Effector CD8-positive, alpha-beta T cell (primary cell): ENCODE measurements at regions not wholly inside any gene's neighbourhood (a gene's known extent, or its start where the extent isn't known, plus 50 kb on each side); places are given as distances from the start of the nearest gene placed in this dataset.
A peak's percentile ranks its signal among the peaks of the same experiment; 100 is the strongest.

ENCODE experiments used
- DNase-seq: peaks from one replicate; lab custom pipeline; 2025; lab: John Stamatoyannopoulos, UW

DNA sequence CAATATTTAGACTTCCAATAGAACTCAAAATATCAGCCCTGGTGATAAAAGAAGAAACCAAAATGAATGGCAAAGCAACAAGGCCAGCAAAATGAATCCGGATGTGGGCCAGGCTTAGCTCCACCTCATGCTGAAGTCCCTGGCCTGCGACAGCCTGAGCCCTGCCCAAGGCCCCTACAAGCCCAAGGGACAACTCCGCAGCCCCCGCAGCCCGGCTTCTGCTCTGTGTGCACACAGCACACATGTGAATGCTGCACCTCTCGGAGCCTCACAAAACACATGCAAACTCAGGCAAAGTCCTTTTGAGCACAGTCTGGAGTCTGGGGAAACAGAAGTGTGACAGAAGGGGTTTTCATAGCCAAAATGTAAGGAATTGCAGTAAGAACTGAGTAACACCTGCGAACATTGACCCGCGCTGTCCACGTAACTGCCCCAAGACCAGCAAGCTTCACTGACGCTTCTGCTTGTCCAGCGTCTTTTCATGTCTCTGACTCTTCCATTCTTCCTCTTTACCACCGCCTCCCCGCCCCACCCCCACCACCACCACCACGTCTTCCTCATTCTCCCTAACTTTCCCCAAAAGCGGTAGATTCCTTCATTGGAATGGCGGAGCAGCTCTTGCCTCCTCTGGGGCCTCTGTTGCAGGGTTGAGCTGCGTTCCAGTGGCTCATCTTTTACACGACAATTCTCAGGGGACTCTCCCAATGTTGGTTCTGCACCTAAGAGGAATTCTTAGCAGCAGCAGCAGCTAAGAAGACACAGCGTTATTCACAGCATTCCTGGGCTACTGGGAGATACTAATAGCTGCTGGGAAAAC is 136.4 kb upstream of the COPS8 start:
- DNase-seq, result no peak

DNA sequence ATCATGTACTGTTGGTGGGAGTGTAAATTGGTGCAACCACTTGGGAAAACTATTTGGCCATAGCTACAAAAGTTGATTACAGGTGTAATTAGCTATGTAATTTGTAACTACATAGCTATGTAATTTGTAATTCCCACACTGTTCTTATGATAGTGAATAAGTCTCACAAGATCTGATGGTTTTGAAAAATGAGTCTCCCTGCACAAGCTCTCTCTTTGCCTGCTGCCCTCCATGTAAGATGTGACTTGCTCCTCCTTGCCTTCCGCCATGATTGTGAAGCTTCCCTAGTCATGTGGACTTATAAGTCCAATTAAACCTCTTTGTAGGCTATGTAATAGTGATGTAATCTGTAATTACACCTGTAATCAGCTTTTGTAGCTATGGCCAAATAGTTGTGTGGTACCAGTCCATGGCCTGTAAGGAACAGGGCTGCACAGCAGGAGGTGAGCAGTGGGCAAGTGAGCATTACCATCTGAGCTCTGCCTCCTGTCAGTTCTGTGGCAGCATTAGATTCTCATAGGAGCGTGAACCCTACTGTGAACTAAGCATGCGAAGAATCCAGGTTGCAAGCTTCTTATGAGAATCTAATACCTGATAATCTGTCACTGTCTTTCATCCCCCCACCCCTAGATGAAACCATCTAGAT is 133.7 kb upstream of the COPS8 start:
- no peak for DNase-seq

DNA sequence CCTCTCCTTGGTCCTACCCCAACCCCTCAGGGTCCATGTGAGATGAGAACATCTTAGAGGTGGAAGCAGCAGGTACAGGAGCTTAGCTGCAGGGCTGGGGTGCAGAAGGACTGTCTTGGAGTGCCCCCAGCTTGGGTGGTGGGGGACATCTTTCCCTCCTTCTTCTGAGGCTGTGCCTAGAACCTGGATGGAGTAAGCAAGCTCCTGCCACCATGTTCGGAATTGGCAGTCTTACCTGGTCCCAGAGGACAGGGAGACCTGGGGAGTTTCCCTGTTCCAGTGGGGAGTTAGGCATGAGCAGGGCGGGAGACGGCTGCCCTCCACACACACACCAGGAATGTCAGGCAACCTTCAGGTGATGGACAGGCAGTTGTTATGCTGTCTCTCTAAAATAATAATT is 131.0 kb upstream of the COPS8 start:
- no peak for DNase-seq

DNA sequence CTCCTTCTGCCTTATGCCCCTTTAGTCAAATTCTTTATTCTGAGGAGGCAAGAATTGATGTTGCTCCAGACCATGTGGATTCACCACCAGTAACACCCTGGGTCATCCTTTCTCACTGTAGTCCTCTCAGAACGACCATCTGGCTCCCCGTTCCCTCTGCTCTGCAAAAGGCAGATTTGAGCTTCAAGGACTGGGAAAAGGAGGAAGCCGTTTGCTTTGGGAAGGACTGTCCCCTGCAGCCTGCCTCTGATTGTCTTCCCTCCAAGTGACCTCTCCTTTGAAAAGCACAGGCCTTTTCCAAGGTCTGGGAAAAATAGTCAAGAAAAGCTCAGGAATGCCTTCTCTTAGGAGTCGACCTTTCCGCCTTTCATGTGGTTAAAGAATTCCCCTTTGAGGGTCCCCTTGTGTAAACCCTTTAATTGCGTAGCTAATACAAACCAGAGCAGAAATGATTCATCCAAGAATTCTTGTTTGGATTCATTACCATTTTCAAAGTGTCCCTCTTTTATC is 130.1 kb upstream of the COPS8 start:
- DNase-seq, result no peak

DNA sequence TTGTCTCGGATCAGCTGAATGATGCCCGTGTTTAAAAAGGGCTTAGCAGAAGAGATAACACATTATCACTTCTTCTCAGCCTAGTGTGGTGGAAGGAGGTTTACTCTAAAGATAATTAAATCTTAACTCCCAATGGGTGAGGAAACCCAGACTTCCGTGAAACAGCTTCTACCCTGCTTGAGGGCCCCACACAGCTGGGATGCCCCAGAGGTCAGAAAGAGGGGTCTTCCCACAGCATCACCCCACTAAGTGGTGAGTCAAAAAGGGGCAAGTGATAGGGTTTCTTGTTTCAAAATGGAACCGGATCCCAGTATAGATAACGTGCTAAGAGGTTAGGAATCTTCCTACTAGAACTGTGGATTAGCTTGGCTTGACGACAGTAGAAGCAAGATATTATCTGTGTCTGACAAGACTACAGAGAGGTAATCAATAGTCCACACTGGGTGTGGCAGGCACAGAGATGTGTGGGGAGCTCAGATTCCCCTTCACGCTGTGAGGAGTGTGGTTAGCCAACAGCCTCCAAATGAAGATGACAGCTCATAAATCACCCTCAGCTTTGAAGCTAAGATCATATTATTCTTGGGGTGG is 129.6 kb upstream of the COPS8 start:
- no peak for DNase-seq

DNA sequence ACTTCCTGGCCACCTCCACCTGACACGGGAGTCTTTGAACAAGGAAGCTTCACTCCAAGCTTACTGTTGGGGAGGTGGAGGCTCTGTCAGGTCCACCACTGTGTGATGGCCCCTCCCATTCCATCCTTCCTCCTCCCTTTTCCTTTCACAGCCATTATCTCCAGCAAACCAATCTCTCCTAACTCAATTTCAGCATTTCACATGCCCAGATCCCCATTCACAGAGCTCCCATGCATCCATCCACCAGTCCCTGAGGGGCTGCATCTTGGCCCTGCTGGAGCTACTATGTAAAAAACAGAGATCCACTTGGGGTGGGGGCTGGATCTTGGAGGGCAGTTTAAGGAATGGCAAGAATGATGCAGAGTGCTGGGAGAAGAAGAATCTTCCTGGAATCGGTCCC is 129.0 kb upstream of the COPS8 start:
- DNase-seq, result no peak

DNA sequence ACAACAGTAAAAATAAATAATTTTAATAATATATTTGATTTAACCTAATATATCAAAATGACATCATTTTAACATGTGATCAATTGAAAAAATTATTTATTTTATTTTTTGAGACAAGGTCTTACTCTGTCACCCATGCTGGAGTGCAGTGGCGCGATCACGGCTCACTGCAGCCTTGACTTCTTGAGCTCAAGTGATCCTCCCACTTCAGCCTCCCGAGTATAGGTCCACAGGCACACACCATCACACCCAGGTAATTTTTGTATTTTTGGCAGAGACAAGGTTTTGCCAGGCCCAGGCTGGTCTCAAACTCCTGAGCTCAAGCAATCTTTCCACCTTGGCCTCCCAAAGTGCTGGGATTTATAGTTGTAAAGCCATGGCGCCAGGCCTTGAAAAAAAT is 126.7 kb upstream of the COPS8 start:
- DNase-seq, result no peak

DNA sequence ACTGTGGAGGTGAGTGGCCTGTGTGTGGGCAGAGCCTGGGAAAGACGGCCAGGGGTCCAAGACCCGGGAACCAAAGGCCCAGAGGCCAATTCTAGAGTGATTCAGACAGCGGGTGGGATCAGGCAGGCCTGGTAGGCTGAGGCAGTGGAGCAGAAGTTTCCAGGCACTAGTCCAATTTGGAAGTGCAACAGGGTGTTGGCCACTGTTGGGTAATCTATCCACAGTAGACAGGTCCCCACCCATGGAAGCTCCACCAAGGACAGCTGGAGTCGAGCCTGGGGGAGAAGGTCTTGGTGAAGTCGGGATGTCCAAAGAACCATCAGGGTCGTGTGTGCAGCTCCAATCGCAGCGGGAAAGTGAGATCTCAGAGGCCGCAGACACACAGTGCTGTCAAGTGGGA is 125.8 kb upstream of the COPS8 start:
- DNase-seq, result no peak

DNA sequence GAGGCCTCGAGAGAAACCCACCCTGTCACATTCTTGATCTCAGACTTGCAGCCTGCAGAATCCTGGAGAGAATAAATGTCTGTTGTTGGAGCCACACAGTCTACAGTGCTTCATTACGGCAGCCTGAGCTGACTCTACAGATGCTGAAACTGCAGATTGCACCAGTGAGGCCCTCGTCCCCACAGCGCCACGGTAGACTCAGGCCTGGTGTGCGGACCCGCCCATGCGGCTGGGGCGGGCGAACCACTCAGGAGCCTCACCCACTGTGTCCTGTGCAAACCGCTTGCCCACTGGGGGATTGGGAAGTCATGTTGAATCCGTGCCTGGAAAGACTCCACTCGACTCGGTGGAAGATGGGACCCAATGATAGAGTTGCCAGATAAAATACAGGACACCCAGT is 125.2 kb upstream of the COPS8 start:
- no peak for DNase-seq

DNA sequence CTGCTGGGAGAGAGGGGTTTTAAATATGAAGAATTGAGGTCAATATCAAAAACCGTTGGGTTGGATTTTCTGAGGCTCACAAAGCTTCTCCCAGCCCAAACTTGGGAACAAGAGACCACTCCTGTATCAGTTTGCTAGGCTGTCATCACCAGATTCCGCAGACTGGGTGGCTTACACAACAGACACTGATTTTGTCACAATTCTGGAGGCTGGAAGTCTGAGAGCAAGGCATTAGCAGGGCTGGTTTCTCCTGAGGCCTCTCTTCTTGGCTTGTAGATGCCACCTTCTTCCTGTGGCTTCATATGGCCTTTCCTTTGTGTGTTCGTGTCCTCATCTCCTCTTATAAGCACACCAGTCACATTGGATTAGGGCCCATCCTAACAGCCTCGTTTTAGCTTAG is 122.9 kb upstream of the COPS8 start:
- DNase-seq, result no peak

DNA sequence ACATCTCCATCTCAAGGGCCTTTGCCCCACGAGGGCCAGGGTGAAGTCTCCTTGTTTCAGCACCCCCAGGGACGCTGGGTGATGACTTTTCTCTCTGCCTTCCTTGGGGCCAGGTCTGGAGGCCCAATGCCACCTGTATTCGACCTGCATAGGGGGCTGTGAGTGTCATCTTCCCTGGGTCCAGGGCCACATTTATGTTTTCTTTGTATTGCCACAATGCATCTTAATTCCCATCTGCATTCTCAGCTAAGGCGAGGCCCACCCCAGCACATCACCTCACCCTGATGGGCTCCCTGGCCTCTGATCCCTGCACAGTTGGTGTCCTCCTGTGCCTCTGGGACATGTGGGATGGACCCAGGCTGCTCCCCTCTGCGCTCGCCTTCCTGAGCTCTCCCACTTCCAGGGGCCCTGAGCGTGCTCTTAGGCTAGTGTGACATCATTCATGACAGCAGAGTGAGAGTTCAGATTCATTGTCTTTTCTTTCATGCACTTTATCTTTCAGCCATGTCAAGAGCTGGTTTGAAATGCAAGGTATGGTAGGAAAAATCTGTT is 122.0 kb upstream of the COPS8 start:
- no peak for DNase-seq

DNA sequence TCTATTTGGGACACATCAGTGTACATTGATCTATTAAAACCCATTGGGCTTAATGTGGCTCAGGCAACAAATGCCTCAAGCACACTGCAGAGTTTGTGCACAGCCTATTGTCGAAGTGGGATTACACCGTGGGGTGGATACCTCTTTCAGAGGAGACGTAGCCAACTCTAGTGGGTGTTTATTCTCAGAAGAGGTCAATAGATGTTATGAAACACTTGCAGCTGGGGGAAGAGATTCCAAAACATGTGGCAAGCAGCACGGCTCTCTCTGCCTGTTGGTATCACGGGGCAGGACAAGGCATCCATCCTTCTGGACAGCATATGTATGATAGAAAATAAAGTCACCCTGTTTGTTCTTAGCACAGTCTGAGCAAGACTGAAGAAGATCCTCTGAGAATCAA is 121.4 kb upstream of the COPS8 start:
- no peak for DNase-seq

DNA sequence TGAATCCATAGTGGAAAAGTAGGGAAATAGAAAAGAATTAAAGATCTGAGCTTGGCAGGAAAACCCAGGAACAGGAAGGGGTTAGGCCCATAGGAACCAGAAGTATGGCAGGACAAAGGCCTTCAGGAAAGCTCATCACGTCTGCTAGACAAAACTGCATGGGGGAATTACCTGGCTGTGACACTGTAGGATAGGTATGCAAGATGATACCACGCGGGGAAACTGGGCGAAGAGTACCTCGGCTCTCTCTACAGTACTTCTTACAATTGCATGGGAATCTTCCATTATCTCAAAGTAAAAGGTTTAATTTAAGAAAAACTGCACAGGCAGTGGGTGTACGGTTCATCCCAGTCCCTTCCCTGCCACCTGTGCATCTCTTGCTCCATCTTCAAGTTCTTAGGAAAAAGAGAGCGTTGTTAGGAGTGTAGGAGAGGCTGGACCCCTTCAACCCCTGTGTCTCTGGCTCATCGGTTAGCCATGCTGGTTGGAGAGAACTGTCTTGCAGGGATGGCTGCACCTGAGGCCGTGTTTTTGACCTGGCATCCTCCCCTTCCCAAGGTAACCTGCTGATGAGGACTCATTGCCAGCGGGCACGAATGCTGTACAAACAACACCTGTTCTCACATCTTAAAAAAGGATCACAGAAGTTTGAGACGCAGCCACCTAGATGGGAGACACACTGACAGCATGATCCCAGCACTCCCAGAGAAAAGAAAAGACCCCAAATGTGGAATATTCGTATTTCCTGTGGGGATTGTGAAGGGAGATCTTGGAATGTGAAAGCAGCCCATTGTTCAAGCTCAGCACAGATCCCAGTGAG is 120.5 kb upstream of the COPS8 start:
- no peak for DNase-seq

DNA sequence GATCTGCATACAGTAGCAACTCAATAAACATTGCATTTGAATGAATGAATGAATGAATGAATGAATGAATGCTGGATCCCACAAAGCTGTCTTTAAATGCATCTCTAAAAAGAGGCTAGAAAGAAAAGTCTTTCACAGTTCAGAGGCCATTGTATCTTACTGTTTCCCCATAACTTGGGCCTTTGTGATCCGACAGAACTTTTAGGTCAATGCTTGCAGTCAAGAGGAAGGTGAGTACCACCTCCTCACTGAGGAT is 119.9 kb upstream of the COPS8 start:
- no peak for DNase-seq

DNA sequence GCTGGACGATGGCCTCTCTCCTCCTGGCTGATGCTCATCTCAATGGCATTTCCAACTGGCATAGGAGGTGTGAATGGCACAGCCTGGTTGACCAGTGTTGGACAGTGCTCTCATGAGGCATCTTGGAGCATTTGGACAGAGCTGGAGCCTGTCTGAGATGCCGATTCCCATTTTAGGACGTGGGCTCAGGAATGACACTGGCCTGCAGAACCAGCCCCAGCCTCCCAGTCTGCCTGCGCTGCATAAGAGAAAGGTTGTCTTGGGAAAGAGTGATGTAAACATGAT is 118.2 kb upstream of the COPS8 start:
- DNase-seq, result no peak

DNA sequence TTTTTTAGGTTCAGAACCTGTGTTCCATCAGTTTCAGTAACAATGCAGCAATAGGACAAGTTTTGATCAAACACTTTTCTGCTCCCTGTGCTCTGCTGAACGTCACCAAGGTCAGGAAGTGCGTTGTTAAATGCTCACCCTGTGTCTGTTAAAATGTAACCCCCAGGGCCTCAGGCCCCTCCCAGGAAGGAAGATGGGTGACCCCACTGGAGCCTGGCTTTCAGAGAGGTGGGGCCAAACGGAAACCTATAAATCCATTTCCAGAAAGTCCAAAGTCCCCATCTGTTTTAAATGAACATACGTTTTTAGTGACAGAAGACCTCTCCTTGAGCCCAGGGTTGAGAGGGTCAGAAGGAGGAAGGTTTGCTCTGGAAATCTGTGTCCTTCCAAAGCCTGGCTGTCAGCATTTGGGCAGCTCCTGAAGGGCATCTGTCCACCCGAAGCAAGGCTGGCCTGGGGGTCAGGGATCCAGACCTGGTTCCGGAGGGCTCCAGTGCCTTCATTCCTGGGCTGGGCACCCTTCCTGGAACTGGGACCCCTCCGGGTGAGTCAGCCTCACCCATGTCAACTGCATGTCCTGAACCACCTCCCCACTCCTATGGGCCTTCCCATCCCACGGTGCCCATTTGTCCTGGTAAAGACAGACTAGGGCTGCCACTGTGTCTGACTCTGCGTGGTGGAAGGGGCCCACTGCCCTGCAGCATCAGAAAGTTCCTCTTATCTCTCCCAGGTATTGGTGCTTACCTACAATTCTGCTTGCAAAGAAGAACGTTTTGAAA is 117.4 kb upstream of the COPS8 start:
- peak; percentile 34 for DNase-seq

DNA sequence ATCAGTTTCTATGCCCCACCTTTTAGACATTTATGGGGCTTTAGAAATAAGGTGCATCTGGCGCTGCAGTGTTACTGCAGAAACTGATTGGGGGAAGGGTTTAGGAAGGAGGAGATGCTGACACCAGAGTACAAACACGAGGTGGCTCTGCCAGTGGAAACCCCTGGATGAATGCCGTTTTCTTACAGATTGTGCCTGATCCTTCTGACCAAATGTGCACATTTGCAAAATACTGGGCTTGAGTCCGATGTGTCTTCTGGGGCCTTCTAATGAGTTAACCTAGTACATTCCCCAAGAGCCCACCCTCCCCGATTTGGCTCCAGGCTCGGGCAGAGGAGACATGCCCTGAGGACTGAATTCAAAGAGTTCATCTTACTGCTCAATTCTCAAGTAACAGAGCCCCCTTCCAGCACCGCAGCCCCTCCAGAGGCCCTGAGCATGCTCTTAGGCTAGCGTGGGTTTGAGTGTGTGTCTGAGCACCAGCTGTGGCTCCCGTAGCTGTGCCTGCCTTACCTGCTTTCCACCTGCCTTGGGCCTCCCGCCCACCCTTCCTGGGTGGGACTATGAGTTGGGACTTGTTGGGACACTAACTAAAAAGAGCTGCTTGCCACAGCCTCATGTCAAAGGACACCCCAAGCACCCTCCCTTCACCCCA is 116.7 kb upstream of the COPS8 start:
- DNase-seq, result no peak

DNA sequence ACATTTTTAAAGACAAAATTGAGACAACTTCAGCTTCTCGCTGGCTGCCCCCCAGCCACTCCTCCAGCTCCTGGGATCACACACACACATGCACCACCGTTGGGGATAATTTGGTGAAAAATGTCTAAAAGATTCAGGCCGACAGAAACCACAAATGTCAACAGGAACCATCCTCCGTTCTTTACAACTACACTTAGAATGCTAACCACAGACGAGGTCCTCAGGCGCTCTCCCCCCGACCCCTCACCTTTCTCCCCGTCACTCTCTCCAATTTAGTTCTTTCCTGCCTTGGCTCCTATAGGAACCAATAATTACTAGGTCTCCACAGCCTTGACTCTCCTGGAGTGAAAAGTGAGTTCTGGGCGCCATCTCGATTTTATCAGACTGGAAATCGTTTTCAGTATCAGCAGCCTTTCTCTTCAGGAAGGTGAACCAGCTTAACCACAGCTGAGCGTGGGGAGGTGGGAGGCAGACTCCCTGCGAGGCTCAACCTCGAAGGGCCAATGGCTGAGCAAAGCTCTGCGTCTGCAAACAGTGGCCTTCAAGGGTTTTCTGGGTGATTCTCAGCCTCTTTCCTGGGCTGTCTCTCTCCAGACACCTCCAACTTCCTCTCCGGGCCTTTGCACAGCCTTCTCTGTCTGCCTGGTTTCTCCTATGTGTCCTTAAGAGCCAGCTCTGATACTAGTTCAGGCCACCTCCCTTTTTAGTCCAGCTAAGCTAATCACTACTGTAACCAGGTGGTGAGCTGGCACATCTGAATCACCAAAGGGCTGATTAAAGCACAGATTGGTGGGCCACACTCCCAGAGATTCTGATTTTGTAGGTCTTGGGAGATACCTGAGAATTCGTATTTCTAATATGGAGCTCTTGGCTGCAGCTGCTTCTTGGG is 115.7 kb upstream of the COPS8 start:
- no peak for DNase-seq

DNA sequence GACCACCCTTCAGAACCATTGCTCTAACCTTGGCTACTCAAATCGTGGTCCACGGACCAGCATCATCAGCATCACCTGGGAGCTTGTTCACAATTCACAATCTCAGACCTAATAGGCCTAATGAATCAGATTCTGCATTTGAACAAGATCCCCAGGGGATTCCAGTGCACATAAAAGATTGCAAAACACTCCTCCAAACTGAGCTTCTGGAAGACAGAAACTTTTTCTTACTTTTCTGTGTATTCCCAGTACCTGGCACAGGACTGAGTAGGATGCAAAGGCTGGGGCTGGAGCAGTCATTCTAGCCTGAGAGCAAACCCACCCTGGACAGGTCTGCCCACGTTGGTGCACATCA is 115.1 kb upstream of the COPS8 start:
- no peak for DNase-seq

DNA sequence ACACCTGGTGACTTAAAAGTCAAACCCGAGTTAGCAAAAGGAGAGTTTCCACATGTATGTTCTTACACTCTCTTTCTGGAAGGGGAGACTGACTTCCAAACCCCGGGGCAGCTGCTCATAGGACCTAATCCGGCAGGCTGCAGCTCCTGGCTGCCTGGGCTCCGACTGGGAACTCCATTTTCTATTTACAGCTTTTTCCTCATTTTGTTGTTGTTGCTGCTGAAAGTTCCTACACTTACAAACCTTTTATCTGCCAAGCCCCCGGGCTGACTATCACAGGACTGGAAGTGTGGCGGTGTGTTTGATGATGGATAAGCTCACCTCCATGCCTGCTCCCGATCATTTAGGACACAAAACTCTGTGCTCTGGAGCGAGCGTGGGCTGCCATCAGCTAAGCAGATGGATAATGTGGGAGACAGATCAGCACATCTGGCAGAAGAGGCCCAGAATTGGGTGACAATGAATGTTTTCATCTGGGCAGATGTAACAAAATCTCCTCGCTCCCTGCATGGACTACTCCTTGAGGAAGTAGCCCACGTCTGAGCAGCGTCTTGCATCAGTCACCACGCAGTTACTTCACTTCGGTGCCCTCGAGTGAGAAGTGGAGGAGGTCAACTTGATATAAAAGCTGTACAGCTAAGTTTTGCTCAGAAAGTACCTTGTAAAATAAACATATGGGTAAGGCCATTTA is 114.4 kb upstream of the COPS8 start:
- no peak for DNase-seq
